CD4-positive, alpha-beta T cell treated with Interleukin-15 for 4 hours (primary cell): ENCODE measurements at regions not wholly inside any gene's neighbourhood (a gene's known extent, or its start where the extent isn't known, plus 50 kb on each side); places are given as distances from the start of the nearest gene placed in this dataset.
"Not testable (repeated sequence)": the region's sequence is repeated elsewhere in the genome, so short reads cannot be mapped to it uniquely, and the experiment has no call there.

Source experiments
- DNase-seq: peaks from one replicate; pipeline ENCODE4 v3.0.0-alpha.2; 2020; ENCODE audit warnings: low spot score

GRCh38 chr2:215535125-215535668 is 99.3 kb upstream of the FN1 start:
- DNase-seq = no peak

GRCh38 chr2:215533716-215534115 is 97.8 kb upstream of the FN1 start:
- DNase-seq = not testable (repeated sequence)

- no peak for DNase-seq
These were observed 97.0 kb upstream of the FN1 start for GRCh38 chr2:215532844-215533243.

GRCh38 chr2:215531284-215531683 is 95.4 kb upstream of the FN1 start:
- DNase-seq = no peak

GRCh38 chr2:215530191-215530968 is 94.5 kb upstream of the FN1 start:
- no peak for DNase-seq

GRCh38 chr2:215529271-215529670 is 93.4 kb upstream of the FN1 start:
- DNase-seq = no peak

- DNase-seq = no peak
These were observed 92.7 kb upstream of the FN1 start for GRCh38 chr2:215528555-215528954.

GRCh38 chr2:215527736-215528135 is 91.9 kb upstream of the FN1 start:
- DNase-seq = no peak

- no peak for DNase-seq
These were observed 90.5 kb upstream of the FN1 start for GRCh38 chr2:215526341-215526740.

GRCh38 chr2:215522237-215522636 is 86.4 kb upstream of the FN1 start:
- DNase-seq = no peak

GRCh38 chr2:215521031-215521430 is 85.2 kb upstream of the FN1 start:
- DNase-seq = no peak

- DNase-seq = no peak
These were observed 81.5 kb upstream of the FN1 start for GRCh38 chr2:215517391-215517790.

GRCh38 chr2:215514516-215514915 is 78.6 kb upstream of the FN1 start:
- DNase-seq = no peak

- no peak for DNase-seq
These were observed 75.8 kb upstream of the FN1 start for GRCh38 chr2:215511454-215512346.

- DNase-seq = no peak
These were observed 72.0 kb upstream of the FN1 start for GRCh38 chr2:215507836-215508235.

- DNase-seq = no peak
These were observed 71.3 kb upstream of the FN1 start for GRCh38 chr2:215507136-215507535.

GRCh38 chr2:215506604-215506990 is 70.7 kb upstream of the FN1 start:
- no peak for DNase-seq

- DNase-seq = no peak
These were observed 69.3 kb upstream of the FN1 start for GRCh38 chr2:215505044-215505786.

GRCh38 chr2:215504547-215504946 is 68.7 kb upstream of the FN1 start:
- DNase-seq = no peak

GRCh38 chr2:215503381-215503780 is 67.5 kb upstream of the FN1 start:
- no peak for DNase-seq

GRCh38 chr2:215500466-215500865 is 64.6 kb upstream of the FN1 start:
- DNase-seq = no peak

GRCh38 chr2:215499331-215499730 is 63.5 kb upstream of the FN1 start:
- no peak for DNase-seq
